ENCODE measurements at regions not wholly inside any gene's neighbourhood (a gene's known extent, or its start where the extent isn't known, plus 50 kb on each side); places are given as distances from the start of the nearest gene placed in this dataset.

GRCh38 chr22:49197505-49197904, 630.2 kb downstream of the BRD1 start:
- DNase-seq: no peak

- no peak for DNase-seq
Observed at GRCh38 chr22:49196046-49196511, 631.6 kb downstream of the BRD1 start.

GRCh38 chr22:49195636-49196035, 632.0 kb downstream of the BRD1 start:
- no peak for DNase-seq

GRCh38 chr22:49193901-49194465, 633.7 kb downstream of the BRD1 start:
- no peak for DNase-seq

- no peak for DNase-seq
Observed at GRCh38 chr22:49193348-49193747, 634.3 kb downstream of the BRD1 start.

- no peak for DNase-seq
Observed at GRCh38 chr22:49192857-49193250, 634.8 kb downstream of the BRD1 start.

- DNase-seq: no peak
Observed at GRCh38 chr22:49192180-49192856, 635.4 kb downstream of the BRD1 start.

GRCh38 chr22:49191506-49191980, 636.1 kb downstream of the BRD1 start:
- DNase-seq: no peak

GRCh38 chr22:49190816-49191505, 636.7 kb downstream of the BRD1 start:
- no peak for DNase-seq

GRCh38 chr22:49189871-49190270, 637.8 kb downstream of the BRD1 start:
- DNase-seq: no peak

GRCh38 chr22:49188591-49188990, 639.1 kb downstream of the BRD1 start:
- no peak for DNase-seq

- DNase-seq: no peak
Observed at GRCh38 chr22:49188091-49188490, 639.6 kb downstream of the BRD1 start.

GRCh38 chr22:49186762-49187161, 640.9 kb downstream of the BRD1 start:
- no peak for DNase-seq

- DNase-seq: no peak
Observed at GRCh38 chr22:49186293-49186692, 641.4 kb downstream of the BRD1 start.

GRCh38 chr22:49185312-49185969, 642.2 kb downstream of the BRD1 start:
- DNase-seq: no peak

- DNase-seq: no peak
Observed at GRCh38 chr22:49184736-49185135, 642.9 kb downstream of the BRD1 start.

GRCh38 chr22:49183826-49184216, 643.9 kb downstream of the BRD1 start:
- DNase-seq: no peak

- DNase-seq: no peak
Observed at GRCh38 chr22:49183208-49183825, 644.4 kb downstream of the BRD1 start.

GRCh38 chr22:49182416-49182815, 645.3 kb downstream of the BRD1 start:
- DNase-seq: no peak

GRCh38 chr22:49181942-49182341, 645.7 kb downstream of the BRD1 start:
- DNase-seq: no peak

- DNase-seq: no peak
Observed at GRCh38 chr22:49181431-49181830, 646.2 kb downstream of the BRD1 start.

GRCh38 chr22:49180683-49181024, 647.0 kb downstream of the BRD1 start:
- no peak for DNase-seq
